H1 (cell line): ENCODE measurements at regions not wholly inside any gene's neighbourhood (a gene's known extent, or its start where the extent isn't known, plus 50 kb on each side); places are given as distances from the start of the nearest gene placed in this dataset.

ENCODE experiments used
- CTCF ChIA-PET: fragments of 300-600 bp; sonication (Branson Sonifier 250); formaldehyde crosslinking; loops from one replicate; lab custom pipeline; 2021; ENCODE audit not compliant: partially characterized antibody; lab: Charles Lee
- POLR2A ChIA-PET: fragments of 300-600 bp; sonication (Branson Sonifier 250); formaldehyde crosslinking; loops from one replicate; lab custom pipeline; 2021; ENCODE audit warnings: inconsistent platforms; ENCODE audit not compliant: partially characterized antibody; lab: Charles Lee
- DNase-seq, 2 experiments: peaks; one replicate each; pipeline versions ENCODE4 v3.0.0 to v3.0.0-alpha.2; 2010 to 2022; ENCODE audit warnings: low spot score in 2 of 2, low read depth in 1 of 2, mixed read lengths in 1 of 2
- FAIRE-seq: peaks from 2 replicates; lab custom pipeline; 2011; peaks lifted over from hg19 to GRCh38; lab: Jason Lieb, UNC
- H2AFZ ChIP-seq: 2 replicates; pipeline ENCODE4 v1.8.1; 2012; ENCODE audit warnings: low read length, inconsistent platforms
- H2AK5ac ChIP-seq: 2 replicates; pipeline ENCODE4 v1.6.1; 2013; ENCODE audit warnings: low read depth, low read length
- H2BK120ac ChIP-seq: replicated peaks from 2 replicates; pipeline ENCODE3; 2013; ENCODE audit warnings: low read depth, low read length, inconsistent platforms
- H2BK12ac ChIP-seq: 2 replicates; pipeline ENCODE4 v1.6.1; 2013; ENCODE audit warnings: low read depth, low read length
- H2BK15ac ChIP-seq: 2 replicates; pipeline ENCODE4 v1.6.1; 2013; ENCODE audit warnings: low read length
- H2BK20ac ChIP-seq: 2 replicates; pipeline ENCODE4 v1.6.1; 2013; ENCODE audit warnings: low read length
- H2BK5ac ChIP-seq: 2 replicates; pipeline ENCODE4 v1.6.1; 2013; ENCODE audit warnings: low read depth, low read length
- H3K14ac ChIP-seq: 2 replicates; pipeline ENCODE4 v1.6.1; 2013; ENCODE audit warnings: inconsistent platforms; ENCODE audit not compliant: insufficient read length
- H3K18ac ChIP-seq: 2 replicates; pipeline ENCODE4 v1.6.1; 2013; ENCODE audit warnings: low read length; ENCODE audit errors: extremely low read depth
- H3K23ac ChIP-seq: 2 replicates; pipeline ENCODE4 v1.6.1; 2013; ENCODE audit warnings: inconsistent platforms; ENCODE audit not compliant: insufficient read length
- H3K23me2 ChIP-seq: 2 replicates; pipeline ENCODE4 v1.6.1; 2013; ENCODE audit warnings: low read depth, low read length
- H3K27ac ChIP-seq: 2 replicates; pipeline ENCODE4 v1.6.1; 2011; ENCODE audit warnings: low read depth, low read length, inconsistent platforms
- H3K27me3 ChIP-seq, 4 experiments: replicated peaks in 1 of 4; 1 replicate in 1 of 4; 2 replicates in 3 of 4; pipeline versions ENCODE4 v1.6.1 to v1.8.1; 2011 to 2013; ENCODE audit warnings: low read length in 3 of 4, mild to moderate bottlenecking in 3 of 4, inconsistent platforms in 2 of 4, mixed read lengths in 2 of 4, moderate library complexity in 1 of 4; ENCODE audit not compliant: control insufficient read depth in 3 of 4, insufficient read depth in 3 of 4; ENCODE audit errors: extremely low read depth in 1 of 4
- H3K36me3 ChIP-seq, 4 experiments: 2 replicates each; pipeline versions ENCODE4 v1.6.1 to v1.8.1; 2011 to 2013; ENCODE audit warnings: mild to moderate bottlenecking in 4 of 4, low read length in 3 of 4, moderate library complexity in 2 of 4, control low read depth in 1 of 4, inconsistent platforms in 1 of 4; ENCODE audit not compliant: insufficient read depth in 4 of 4, control insufficient read depth in 2 of 4
- H3K4ac ChIP-seq: replicated peaks from 2 replicates; pipeline ENCODE3; 2013; ENCODE audit warnings: low read length, low read depth, mixed read lengths, inconsistent platforms; ENCODE audit not compliant: insufficient read length
- H3K4me1 ChIP-seq, 4 experiments: replicated peaks in 1 of 4; 1 replicate in 1 of 4; 2 replicates in 3 of 4; pipeline versions ENCODE4 v1.6.1 to v1.8.1; 2011 to 2013; ENCODE audit warnings: low read length in 3 of 4, inconsistent platforms in 2 of 4, mixed read lengths in 1 of 4; ENCODE audit not compliant: insufficient read depth in 4 of 4, control insufficient read depth in 3 of 4
- H3K4me2 ChIP-seq, 2 experiments: 2 replicates each; pipeline versions ENCODE4 v1.6.1 to v1.8.1; 2011 to 2013; ENCODE audit warnings: low read depth in 2 of 2, low read length in 2 of 2, control low read depth in 1 of 2, inconsistent platforms in 1 of 2, mild to moderate bottlenecking in 1 of 2; ENCODE audit not compliant: insufficient read depth in 1 of 2
- H3K4me3 ChIP-seq, 4 experiments: fragments of 200-600, 300-600 bp in 1 of 4; sonication (generic), shearing (Covaris generic), sonication (Bioruptor Twin) in 1 of 4; 2 replicates each; pipeline versions ENCODE4 v1.5.1 to v1.8.1; 2011 to 2016; ENCODE audit warnings: low read length in 4 of 4, low read depth in 3 of 4, control low read depth in 2 of 4, inconsistent platforms in 2 of 4, mild to moderate bottlenecking in 2 of 4, mixed read lengths in 1 of 4, moderate library complexity in 1 of 4; ENCODE audit not compliant: insufficient read depth in 2 of 4; ENCODE audit errors: extremely low read depth in 1 of 4
- H3K56ac ChIP-seq: replicated peaks from 2 replicates; pipeline ENCODE3; 2013; ENCODE audit warnings: low read depth, mild to moderate bottlenecking, mixed read lengths, low read length, inconsistent platforms; ENCODE audit not compliant: insufficient read length
- H3K79me1 ChIP-seq: 2 replicates; pipeline ENCODE4 v1.6.1; 2013; ENCODE audit warnings: low read depth, low read length, control low read depth
- H3K79me2 ChIP-seq, 2 experiments: 2 replicates each; pipeline versions ENCODE4 v1.6.1 to v1.8.1; 2012 to 2013; ENCODE audit warnings: low read length in 2 of 2, mild to moderate bottlenecking in 2 of 2, inconsistent platforms in 1 of 2; ENCODE audit not compliant: insufficient read depth in 2 of 2, control insufficient read depth in 1 of 2
- H3K9ac ChIP-seq, 4 experiments: replicated peaks in 1 of 4; 1 replicate in 1 of 4; 2 replicates in 3 of 4; pipeline versions ENCODE4 v1.6.1 to v1.8.1; 2011 to 2013; ENCODE audit warnings: low read depth in 3 of 4, low read length in 3 of 4, control low read depth in 2 of 4, mild to moderate bottlenecking in 2 of 4, moderate library complexity in 2 of 4, inconsistent platforms in 1 of 4; ENCODE audit errors: extremely low read depth in 1 of 4
- H3K9me3 ChIP-seq, 2 experiments: 2 replicates each; pipeline versions ENCODE4 v1.6.1 to v1.8.1; 2012 to 2013; ENCODE audit warnings: mild to moderate bottlenecking in 2 of 2, moderate library complexity in 2 of 2, control low read depth in 1 of 2, inconsistent platforms in 1 of 2, low read depth in 1 of 2, low read length in 1 of 2, mixed read lengths in 1 of 2; ENCODE audit not compliant: insufficient read depth in 2 of 2
- H4K20me1 ChIP-seq, 2 experiments: replicated peaks in 1 of 2; 2 replicates each; pipeline versions ENCODE3 to v1.8.1; 2011 to 2013; ENCODE audit warnings: inconsistent platforms in 2 of 2, low read length in 2 of 2, mild to moderate bottlenecking in 1 of 2; ENCODE audit not compliant: insufficient read depth in 2 of 2, control insufficient read depth in 1 of 2
- H4K5ac ChIP-seq: 2 replicates; pipeline ENCODE4 v1.6.1; 2013; ENCODE audit warnings: low read length, low read depth, mixed read lengths, inconsistent platforms; ENCODE audit not compliant: insufficient read length
- H4K8ac ChIP-seq: 2 replicates; pipeline ENCODE4 v1.8.0; 2013; ENCODE audit warnings: mild to moderate bottlenecking, moderate library complexity, low read length, inconsistent platforms; ENCODE audit not compliant: insufficient read depth; ENCODE audit errors: extremely low read depth
- H4K91ac ChIP-seq: replicated peaks from 2 replicates; pipeline ENCODE3; 2013; ENCODE audit warnings: low read length, mixed read lengths, inconsistent platforms; ENCODE audit not compliant: insufficient read length
- ASH2L ChIP-seq: fragments of 200-600, 300-600 bp; sonication (generic); IDR thresholded peaks from one replicate; pipeline ENCODE4 v1.7.1; 2017; ENCODE audit warnings: low read length
- BCL11A ChIP-seq, 2 experiments: IDR thresholded peaks; one replicate each; pipeline ENCODE4 v1.6.1; 2011; ENCODE audit warnings: low read depth in 2 of 2, low read length in 2 of 2, mild to moderate bottlenecking in 2 of 2
- CBX5 ChIP-seq: fragments of 300-800, 300-1000 bp; sonication (generic); IDR thresholded peaks from 2 replicates; pipeline ENCODE4 v1.7.1; 2016; ENCODE audit warnings: antibody characterized with exemption, low read length, low read depth
- CBX8 ChIP-seq: fragments of 300-800, 300-1000 bp; sonication (generic); IDR thresholded peaks from 2 replicates; pipeline ENCODE4 v1.7.1; 2016; ENCODE audit warnings: low read depth, low read length, borderline replicate concordance
- CHD2 ChIP-seq: IDR thresholded peaks from 2 replicates; pipeline ENCODE4 v1.6.1; 2012; ENCODE audit warnings: low read length, improper control_type of control experiment
- CTBP2 ChIP-seq: IDR thresholded peaks from 2 replicates; pipeline ENCODE4 v1.7.0; 2011; ENCODE audit warnings: borderline replicate concordance, mild to moderate bottlenecking, moderate library complexity, mixed read lengths, low read length; ENCODE audit not compliant: insufficient read depth, insufficient read length
- EP300 ChIP-seq, 2 experiments: IDR thresholded peaks; 1 replicate in 1 of 2; 2 replicates in 1 of 2; pipeline ENCODE4 v1.6.1; 2011 to 2012; ENCODE audit warnings: low read depth in 2 of 2, low read length in 2 of 2, mild to moderate bottlenecking in 2 of 2, borderline replicate concordance in 1 of 2, inconsistent platforms in 1 of 2, moderate library complexity in 1 of 2
- GABPA ChIP-seq: IDR thresholded peaks from 2 replicates; pipeline ENCODE4 v1.6.1; 2011; ENCODE audit warnings: mild to moderate bottlenecking, low read length, moderate library complexity, borderline replicate concordance; ENCODE audit not compliant: insufficient read depth
- MAFK ChIP-seq: IDR thresholded peaks from 2 replicates; pipeline ENCODE4 v1.6.1; 2012; ENCODE audit warnings: low read depth, mild to moderate bottlenecking, improper control_type of control experiment, low read length
- RAD21 ChIP-seq, 2 experiments: IDR thresholded peaks in 1 of 2; conservative IDR thresholded peaks in 1 of 2; 2 replicates each; pipeline ENCODE4 v1.6.1; 2011; ENCODE audit warnings: low read depth in 2 of 2, low read length in 2 of 2, improper control_type of control experiment in 1 of 2, inconsistent platforms in 1 of 2, mild to moderate bottlenecking in 1 of 2, moderate library complexity in 1 of 2
- SIN3A ChIP-seq, 2 experiments: IDR thresholded peaks in 1 of 2; conservative IDR thresholded peaks in 1 of 2; 2 replicates each; pipeline ENCODE4 v1.6.1; 2011 to 2012; ENCODE audit warnings: low read length in 2 of 2, improper control_type of control experiment in 1 of 2, low read depth in 1 of 2, mild to moderate bottlenecking in 1 of 2
- SIX5 ChIP-seq: IDR thresholded peaks from 2 replicates; pipeline ENCODE4 v1.6.1; 2011; ENCODE audit warnings: mild to moderate bottlenecking, low read depth, low read length
- TCF12 ChIP-seq: IDR thresholded peaks from 2 replicates; pipeline ENCODE4 v1.6.1; 2011; ENCODE audit warnings: low read depth, mild to moderate bottlenecking, low read length
- YY1 ChIP-seq: IDR thresholded peaks from 2 replicates; pipeline ENCODE4 v1.6.1; 2011; ENCODE audit warnings: low read depth, mild to moderate bottlenecking, low read length
- WGBS, 2 experiments: shearing (Covaris generic) in 1 of 2; methylation state at CpG; one replicate each; pipeline versions ENCODE4 v1.1.6 to v1.1.7; 2013 to 2015; ENCODE audit warnings: low lambda C conversion rate in 2 of 2, mixed read lengths in 2 of 2, inconsistent platforms in 1 of 2, low coverage in 1 of 2, missing lambda C conversion rate in 1 of 2; ENCODE audit not compliant: insufficient replicate concordance in 2 of 2, insufficient coverage in 1 of 2, insufficient read length in 1 of 2; ENCODE audit errors: extremely low coverage in 1 of 2, missing lambda C conversion rate in 1 of 2; 5-methylcytosine and 5-hydroxymethylcytosine counted together

DNA sequence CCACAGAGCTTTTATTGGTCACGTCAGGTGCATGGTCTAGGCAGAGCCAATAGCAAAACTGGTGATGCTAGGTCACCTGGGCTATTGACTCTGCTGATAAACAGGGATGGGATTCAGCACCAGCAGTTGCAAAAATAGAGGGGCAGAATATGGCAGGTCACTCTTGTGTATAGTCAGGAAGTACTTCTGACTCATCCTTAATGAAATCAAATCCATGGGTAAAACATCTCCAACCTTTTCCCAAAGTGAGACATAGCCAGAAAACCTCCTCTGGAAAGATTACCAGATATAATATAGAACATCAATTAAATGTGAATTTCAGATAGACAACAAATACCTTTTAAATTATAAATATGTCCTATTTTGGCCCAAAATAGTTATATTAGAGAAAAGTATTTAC, 383.2 kb downstream of the METTL15 start:
- DNase-seq (no peak), FAIRE-seq (no peak)
- H4K5ac ChIP-seq = no peak overlapping the region
- H3K9ac ChIP-seq = no peak overlapping the region
- H3K56ac ChIP-seq = no peak overlapping the region
- no peak overlapping the region for H2BK20ac ChIP-seq
- 92% methylated on average over 1 of the region's 1 CpG; no CpG with 5 or more reads in 1 of the 2 experiments for WGBS, 2 experiments
- no peak overlapping the region for H2AK5ac ChIP-seq
- no peak overlapping the region for H2AFZ ChIP-seq
- H3K23ac ChIP-seq = no peak overlapping the region
- H4K8ac ChIP-seq = no peak overlapping the region
- no peaks in the 10 kb centered on the region for H3K79me1 ChIP-seq
- POLR2A ChIA-PET = interaction anchor here (1.1 kb wide), 1 partner anchor 38 kb away, joined by 3 read pairs; no protein-coding TSS in a partner anchor
- H3K36me3 ChIP-seq = no peaks in the 10 kb centered on the region; a peak in 1 of 8 replicates
- H3K4ac ChIP-seq = no peak overlapping the region
- no peak overlapping the region for H3K4me3 ChIP-seq
- no peak overlapping the region for H3K4me2 ChIP-seq
- H3K27ac ChIP-seq = no peak overlapping the region
- no peaks in the 10 kb centered on the region for H3K27me3 ChIP-seq
- H2BK12ac ChIP-seq = no peak overlapping the region
- H4K91ac ChIP-seq = no peak overlapping the region
- no peaks in the 10 kb centered on the region for H3K23me2 ChIP-seq
- H4K20me1 ChIP-seq = no peaks in the 10 kb centered on the region
- H2BK120ac ChIP-seq = no peak overlapping the region
- no peak overlapping the region for H3K18ac ChIP-seq
- H3K14ac ChIP-seq = no peak overlapping the region
- no peak overlapping the region for H2BK15ac ChIP-seq
- CTCF ChIA-PET = interaction anchor here (0.8 to 1.1 kb wide), 2 partner anchors 528 to 838 kb away, joined by 3 read pairs; no protein-coding TSS in a partner anchor
- H3K4me1 ChIP-seq = no peaks in the 10 kb centered on the region
- no peaks in the 10 kb centered on the region for H3K79me2 ChIP-seq
- peaks cover 0 to 4% of the 10 kb centered on the region in 2 experiments; a peak in 2 of 4 replicates for H3K9me3 ChIP-seq
- H2BK5ac ChIP-seq = no peak overlapping the region
- TF ChIP-seq GABPA (no peak), EP300 (IDR thresholded peaks at IDR 0.05; ENCODE audit: borderline replicate concordance in 1 of 2, low read depth in 2 of 2, low read length in 2 of 2) (no peak), BCL11A (IDR thresholded peaks at IDR 0.05; ENCODE audit: low read depth in 2 of 2, low read length in 2 of 2) (no peak), CBX8 (no peak), RAD21 (IDR thresholded peaks at IDR 0.05 in 1 of 2, conservative IDR thresholded peaks at IDR 0.05 in 1 of 2; ENCODE audit: low read depth in 2 of 2, low read length in 2 of 2) (no peak), MAFK (no peak), CHD2 (no peak), CBX5 (no peak), CTBP2 (no peak), SIX5 (no peak), TCF12 (no peak), ASH2L (no peak), YY1 (no peak), SIN3A (conservative IDR thresholded peaks at IDR 0.05 in 1 of 2, IDR thresholded peaks at IDR 0.05 in 1 of 2; ENCODE audit: low read depth in 1 of 2, low read length in 2 of 2) (no peak)
